Activated T-cell treated with anti-CD3 and anti-CD28 coated beads, Interleukin-2, amount 50 U/mL, for 72 hours (primary cell): ENCODE measurements at regions not wholly inside any gene's neighbourhood (a gene's known extent, or its start where the extent isn't known, plus 50 kb on each side); places are given as distances from the start of the nearest gene placed in this dataset.

Experiments
- ATAC-seq, 2 donors: fragments of 150-1000 bp; cut with Tn5 transposase; replicated peaks in 1 of 2; 2 replicates each; pipeline ENCODE4 v1.10.0; 2021; ENCODE audit warnings: moderate library complexity in 2 of 2, mild to moderate bottlenecking in 1 of 2
- DNase-seq, 2 donors: peaks; one replicate each; pipeline ENCODE4 v3.0.0; 2021 to 2022; ENCODE audit warnings: mixed read lengths in 1 of 2
- H3K27ac Mint-ChIP-seq: one replicate; pipeline ENCODE4 v1.8.0; 2022; ENCODE audit warnings: mild to moderate bottlenecking, moderate library complexity, mixed read lengths
- H3K27me3 Mint-ChIP-seq: one replicate; pipeline ENCODE4 v1.8.0; 2022; ENCODE audit warnings: low read depth, mixed read lengths
- H3K36me3 Mint-ChIP-seq, 2 donors: one replicate each; pipeline ENCODE4 v1.8.0; 2022; ENCODE audit warnings: mixed read lengths in 2 of 2, mild to moderate bottlenecking in 1 of 2; ENCODE audit not compliant: insufficient read depth in 2 of 2
- H3K4me1 Mint-ChIP-seq: one replicate; pipeline ENCODE4 v1.8.0; 2022; ENCODE audit warnings: low read depth, mixed read lengths
- H3K4me3 Mint-ChIP-seq, 2 donors: one replicate each; pipeline ENCODE4 v1.8.0; 2022; ENCODE audit warnings: mild to moderate bottlenecking in 2 of 2, mixed read lengths in 2 of 2, moderate library complexity in 2 of 2
- H3K9me3 Mint-ChIP-seq, 2 donors: one replicate each; pipeline ENCODE4 v1.8.0; 2022; ENCODE audit warnings: mixed read lengths in 2 of 2

DNA sequence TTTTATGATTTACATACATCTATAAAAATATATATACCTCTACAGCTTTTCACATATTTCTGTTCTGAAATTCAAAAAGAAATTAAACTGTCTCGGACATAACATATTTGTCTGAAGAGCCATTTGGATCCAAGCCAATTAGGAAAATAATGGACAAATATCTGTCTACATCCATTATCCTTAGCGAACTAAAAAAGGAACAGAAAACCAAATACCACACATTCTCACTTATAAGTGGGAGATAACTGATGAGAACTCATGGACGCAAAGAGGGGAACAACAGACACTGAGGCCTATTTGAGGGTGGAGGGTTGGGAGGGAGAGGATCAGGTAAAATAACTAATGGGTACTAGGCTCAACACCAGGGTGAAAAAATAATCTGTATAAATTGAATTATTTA, 829.4 kb upstream of the ALCAM start:
- no peak for DNase-seq
- Mint-ChIP-seq H3K9me3 (peaks cover 2 to 4% of the 10 kb centered on the region in 2 donors), H3K36me3 (no peaks in the 10 kb centered on the region), H3K4me1 (no peaks in the 10 kb centered on the region), H3K27ac (no peak overlapping the region), H3K27me3 (no peaks in the 10 kb centered on the region), H3K4me3 (no peak overlapping the region)
- no peak for ATAC-seq

GRCh38 chr3:104546301-104546700, 820.4 kb upstream of the ALCAM start:
- H3K27me3 Mint-ChIP-seq, result peaks cover 6% of the 10 kb centered on the region
- no peaks in the 10 kb centered on the region for H3K9me3 Mint-ChIP-seq
- no peak overlapping the region for H3K27ac Mint-ChIP-seq
- no peaks in the 10 kb centered on the region for H3K36me3 Mint-ChIP-seq
- H3K4me3 Mint-ChIP-seq, result no peak overlapping the region
- ATAC-seq, result no peak
- DNase-seq, result no peak
- no peaks in the 10 kb centered on the region for H3K4me1 Mint-ChIP-seq

- Mint-ChIP-seq H3K9me3 (no peaks in the 10 kb centered on the region), H3K27me3 (peaks cover 6% of the 10 kb centered on the region), H3K4me3 (no peak overlapping the region), H3K4me1 (no peaks in the 10 kb centered on the region), H3K27ac (no peak overlapping the region), H3K36me3 (no peaks in the 10 kb centered on the region)
- ATAC-seq (no peak), DNase-seq (no peak)
Measured at GRCh38 chr3:104547031-104547430, 819.7 kb upstream of the ALCAM start.

DNA sequence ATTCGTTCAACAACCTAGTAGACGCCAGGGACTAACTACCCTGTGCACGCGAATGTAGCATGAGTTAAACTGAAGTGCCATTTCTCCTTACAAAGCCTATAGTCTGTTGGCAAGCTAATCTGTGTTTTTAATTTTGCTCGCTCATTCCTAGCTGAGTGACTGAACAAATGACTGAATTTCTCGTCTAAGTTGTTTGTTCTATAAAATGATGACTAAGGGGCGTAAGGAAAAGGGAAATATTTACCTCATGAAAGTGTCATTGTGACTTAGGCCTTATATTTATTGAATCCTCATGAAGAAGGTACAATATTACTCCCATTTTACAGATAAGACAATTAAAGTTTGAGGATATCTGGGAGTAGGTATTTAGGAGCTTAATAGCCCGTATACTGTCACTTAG, 818.3 kb upstream of the ALCAM start:
- no peak for ATAC-seq
- DNase-seq, result no peak
- H3K27me3 Mint-ChIP-seq, result peaks cover 6% of the 10 kb centered on the region
- H3K9me3 Mint-ChIP-seq, result no peaks in the 10 kb centered on the region
- H3K36me3 Mint-ChIP-seq, result no peaks in the 10 kb centered on the region
- H3K27ac Mint-ChIP-seq, result no peak overlapping the region
- no peak overlapping the region for H3K4me3 Mint-ChIP-seq
- H3K4me1 Mint-ChIP-seq, result no peaks in the 10 kb centered on the region

DNA sequence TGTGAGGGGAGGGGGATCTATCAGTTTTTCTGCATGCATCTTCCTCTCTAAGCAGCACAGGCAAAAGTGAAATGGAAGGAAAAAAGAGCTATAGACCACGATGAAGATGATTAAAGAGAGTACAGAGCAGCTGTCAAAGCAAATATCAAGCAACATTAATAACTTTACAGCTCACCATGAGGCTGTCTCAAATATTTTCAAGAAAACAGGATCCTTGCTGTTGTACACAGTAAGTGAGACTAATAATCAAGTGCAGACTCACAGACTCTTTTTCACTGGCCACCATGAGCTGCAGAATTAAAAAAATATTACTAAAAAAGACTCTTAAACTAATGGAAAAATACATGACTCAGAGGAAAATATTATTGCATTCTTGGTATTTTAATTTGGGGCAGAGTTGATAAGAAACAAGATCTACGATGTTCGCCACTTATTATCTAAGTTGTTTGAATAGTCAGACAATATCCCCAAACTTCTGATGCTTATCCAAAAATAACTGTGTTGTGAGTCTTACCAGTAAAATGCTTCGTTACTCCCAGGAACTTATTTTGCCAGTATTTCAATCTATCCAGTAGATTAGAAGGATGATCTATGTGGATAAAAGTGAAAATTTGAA, 817.5 kb upstream of the ALCAM start:
- peaks cover 6% of the 10 kb centered on the region for H3K27me3 Mint-ChIP-seq
- peaks cover 0 to under 1% of the 10 kb centered on the region in 2 donors for H3K9me3 Mint-ChIP-seq
- no peak overlapping the region for H3K27ac Mint-ChIP-seq
- no peaks in the 10 kb centered on the region for H3K36me3 Mint-ChIP-seq
- H3K4me3 Mint-ChIP-seq, result no peak overlapping the region
- no peak for DNase-seq
- H3K4me1 Mint-ChIP-seq, result no peaks in the 10 kb centered on the region
- no peak for ATAC-seq

DNA sequence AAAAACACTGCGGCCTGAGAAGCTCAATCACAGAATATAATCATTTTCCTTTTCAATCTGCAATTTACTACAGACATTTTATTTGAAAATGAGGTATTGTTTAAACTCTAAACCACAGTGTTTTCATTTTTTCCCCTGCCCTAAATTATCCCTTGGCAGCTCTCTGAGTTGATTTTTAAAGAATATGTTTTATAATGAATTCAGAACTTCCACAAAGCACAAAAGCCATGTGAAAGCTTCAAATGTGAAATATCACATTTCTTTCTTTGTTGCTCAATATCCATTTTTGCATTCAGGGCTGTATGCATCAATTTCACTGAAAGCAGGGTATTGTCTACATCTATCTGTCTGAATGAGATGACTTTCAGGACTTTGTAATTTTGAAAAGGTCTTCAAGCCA, 813.6 kb upstream of the ALCAM start:
- peaks cover 0 to 2% of the 10 kb centered on the region in 2 donors for H3K9me3 Mint-ChIP-seq
- H3K27ac Mint-ChIP-seq, result no peak overlapping the region
- H3K4me1 Mint-ChIP-seq, result no peaks in the 10 kb centered on the region
- no peaks in the 10 kb centered on the region for H3K36me3 Mint-ChIP-seq
- no peak for DNase-seq
- no peak for ATAC-seq
- peaks cover 2% of the 10 kb centered on the region for H3K27me3 Mint-ChIP-seq
- H3K4me3 Mint-ChIP-seq, result no peak overlapping the region

DNA sequence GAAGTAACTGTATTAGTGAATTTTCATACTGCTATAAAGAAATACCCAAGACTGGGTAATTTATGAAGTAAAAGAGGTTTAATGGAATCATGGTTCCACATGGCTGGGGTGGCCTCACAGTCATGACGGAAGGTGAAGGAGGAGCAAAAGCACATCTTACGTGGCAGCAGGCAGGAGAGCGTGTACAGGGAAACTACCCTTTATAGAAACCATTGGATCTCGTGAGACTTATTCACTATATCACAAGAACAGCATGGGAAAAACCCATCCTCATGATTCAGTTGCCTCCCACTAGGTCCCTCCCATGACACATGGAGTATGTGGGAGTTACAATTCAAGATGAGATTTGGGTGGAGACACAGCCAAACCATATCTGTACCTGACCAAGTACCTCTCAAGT, 812.3 kb upstream of the ALCAM start:
- Mint-ChIP-seq H3K4me1 (no peaks in the 10 kb centered on the region), H3K36me3 (no peaks in the 10 kb centered on the region), H3K9me3 (peaks cover 0 to 2% of the 10 kb centered on the region in 2 donors), H3K27me3 (no peaks in the 10 kb centered on the region), H3K4me3 (no peak overlapping the region), H3K27ac (no peak overlapping the region)
- peak in 1 of 2 donors; percentile 26 for ATAC-seq
- DNase-seq, result no peak

GRCh38 chr3:104555728-104556127, 811.0 kb upstream of the ALCAM start:
- H3K36me3 Mint-ChIP-seq, result no peaks in the 10 kb centered on the region
- H3K27ac Mint-ChIP-seq, result no peak overlapping the region
- no peak overlapping the region for H3K4me3 Mint-ChIP-seq
- H3K9me3 Mint-ChIP-seq, result peaks cover 0 to 2% of the 10 kb centered on the region in 2 donors
- ATAC-seq, result no peak
- no peak for DNase-seq
- no peaks in the 10 kb centered on the region for H3K4me1 Mint-ChIP-seq
- no peaks in the 10 kb centered on the region for H3K27me3 Mint-ChIP-seq

- H3K9me3 Mint-ChIP-seq, result peaks cover 0 to 2% of the 10 kb centered on the region in 2 donors
- H3K36me3 Mint-ChIP-seq, result no peaks in the 10 kb centered on the region
- DNase-seq (no peak), ATAC-seq (no peak)
- H3K4me3 Mint-ChIP-seq, result no peak overlapping the region
- H3K27me3 Mint-ChIP-seq, result no peaks in the 10 kb centered on the region
- H3K4me1 Mint-ChIP-seq, result no peaks in the 10 kb centered on the region
- H3K27ac Mint-ChIP-seq, result no peak overlapping the region
Measured at GRCh38 chr3:104556372-104557078, 810.2 kb upstream of the ALCAM start.

- ATAC-seq (no peak), DNase-seq (no peak)
- Mint-ChIP-seq H3K4me3 (no peak overlapping the region), H3K27me3 (no peaks in the 10 kb centered on the region), H3K36me3 (no peaks in the 10 kb centered on the region), H3K9me3 (no peaks in the 10 kb centered on the region), H3K4me1 (no peaks in the 10 kb centered on the region), H3K27ac (no peak overlapping the region)
Measured at GRCh38 chr3:104561324-104561723, 805.4 kb upstream of the ALCAM start.

DNA sequence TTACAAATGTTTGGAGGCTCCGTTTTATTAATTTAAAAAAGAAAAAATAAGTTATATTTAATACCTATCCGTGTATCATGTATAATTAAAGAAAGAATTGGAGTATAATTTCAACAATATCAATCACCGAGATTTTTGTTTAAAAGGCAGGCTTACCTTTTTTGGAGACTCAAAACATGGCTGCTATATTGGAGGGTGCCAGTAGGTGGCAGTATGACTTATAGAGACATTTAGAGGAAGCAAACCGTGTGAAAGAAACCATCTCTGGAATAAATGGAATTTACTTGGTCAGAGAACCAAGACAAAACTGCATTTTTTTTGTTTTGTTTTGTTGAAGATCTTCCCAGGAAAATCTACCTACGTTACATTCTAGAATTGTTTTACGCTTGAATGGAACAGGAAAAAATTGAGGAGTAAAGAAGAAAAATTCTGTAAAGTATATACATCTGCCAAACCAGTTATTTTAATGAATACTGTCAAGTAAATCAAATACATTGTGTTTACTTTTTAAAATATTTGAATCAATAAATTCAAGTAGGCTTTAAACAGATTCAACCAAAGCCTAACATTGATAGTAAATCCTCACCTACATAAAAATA, 802.6 kb upstream of the ALCAM start:
- Mint-ChIP-seq H3K27me3 (no peaks in the 10 kb centered on the region), H3K9me3 (no peaks in the 10 kb centered on the region), H3K27ac (no peak overlapping the region), H3K4me3 (no peak overlapping the region), H3K36me3 (no peaks in the 10 kb centered on the region), H3K4me1 (no peaks in the 10 kb centered on the region)
- DNase-seq (peak; percentile 47 to 63), ATAC-seq (no peak)

GRCh38 chr3:104566054-104566453, 800.7 kb upstream of the ALCAM start:
- Mint-ChIP-seq H3K4me1 (no peaks in the 10 kb centered on the region), H3K9me3 (no peaks in the 10 kb centered on the region), H3K27ac (no peak overlapping the region), H3K27me3 (peaks cover 8% of the 10 kb centered on the region), H3K36me3 (no peaks in the 10 kb centered on the region), H3K4me3 (no peak overlapping the region)
- peak in 1 of 2 donors; percentile 35 for ATAC-seq
- DNase-seq, result no peak

DNA sequence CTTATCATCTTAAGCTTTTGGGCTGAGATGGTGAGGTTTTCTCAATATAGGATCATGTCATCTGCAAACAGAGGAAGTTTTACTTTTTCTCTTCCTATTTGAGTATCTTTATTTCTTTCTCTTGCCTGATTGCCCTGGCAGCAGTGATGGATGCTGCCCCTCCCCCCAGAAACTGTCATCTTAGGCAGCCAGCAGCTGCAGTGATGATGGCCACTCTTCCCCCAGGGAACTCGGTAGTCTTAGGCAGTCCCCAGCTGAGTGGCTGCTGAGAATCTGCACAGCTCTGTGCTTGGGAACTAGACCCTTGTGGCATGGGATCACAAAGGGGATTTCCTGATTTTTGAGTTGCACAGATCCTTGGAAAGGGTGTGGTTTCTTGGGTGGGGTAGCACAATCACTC, 791.1 kb upstream of the ALCAM start:
- no peak for DNase-seq
- Mint-ChIP-seq H3K36me3 (peaks cover 3 to 9% of the 10 kb centered on the region in 2 donors), H3K27me3 (no peaks in the 10 kb centered on the region), H3K27ac (no peak overlapping the region), H3K4me1 (no peaks in the 10 kb centered on the region), H3K9me3 (peaks cover 11 to 12% of the 10 kb centered on the region in 2 donors), H3K4me3 (no peak overlapping the region)
- no peak for ATAC-seq
